H9 (cell line): ENCODE measurements at regions not wholly inside any gene's neighbourhood (a gene's known extent, or its start where the extent isn't known, plus 50 kb on each side); places are given as distances from the start of the nearest gene placed in this dataset.

Experiments
- DNase-seq: peaks from one replicate; pipeline ENCODE4 v3.0.0-alpha.2; 2017
- H2AFZ ChIP-seq: one replicate; pipeline ENCODE4 v1.6.1; 2013; ENCODE audit warnings: mild to moderate bottlenecking, low read length, control low read depth, moderate library complexity
- H2AK5ac ChIP-seq: 2 replicates; pipeline ENCODE4 v1.6.1; 2013; ENCODE audit warnings: low read length, control low read depth, mixed read lengths; ENCODE audit not compliant: insufficient read length
- H2BK120ac ChIP-seq: one replicate; pipeline ENCODE4 v1.6.1; 2013; ENCODE audit warnings: low read depth, mild to moderate bottlenecking, low read length, control low read depth, inconsistent platforms; ENCODE audit not compliant: poor library complexity, severe bottlenecking
- H2BK12ac ChIP-seq: 2 replicates; pipeline ENCODE4 v1.6.1; 2013; ENCODE audit warnings: low read length, control low read depth, mixed read lengths, low read depth; ENCODE audit not compliant: insufficient read length
- H2BK15ac ChIP-seq: 2 replicates; pipeline ENCODE4 v1.6.1; 2013; ENCODE audit warnings: low read depth, low read length, control low read depth
- H2BK20ac ChIP-seq: one replicate; pipeline ENCODE4 v1.6.1; 2013; ENCODE audit warnings: low read depth, mild to moderate bottlenecking, low read length, control low read depth, inconsistent platforms; ENCODE audit not compliant: poor library complexity, severe bottlenecking
- H2BK5ac ChIP-seq: 2 replicates; pipeline ENCODE4 v1.6.1; 2013; ENCODE audit warnings: low read length, control low read depth, mixed read lengths; ENCODE audit not compliant: insufficient read length
- H3K14ac ChIP-seq: 2 replicates; pipeline ENCODE4 v1.6.1; 2013; ENCODE audit warnings: low read length, control low read depth; ENCODE audit not compliant: insufficient read depth
- H3K18ac ChIP-seq: 2 replicates; pipeline ENCODE4 v1.6.1; 2013; ENCODE audit warnings: low read depth, mild to moderate bottlenecking, mixed read lengths, low read length, control low read depth; ENCODE audit not compliant: insufficient read length
- H3K23ac ChIP-seq: 2 replicates; pipeline ENCODE4 v1.6.1; 2013; ENCODE audit warnings: low read length, control low read depth, mixed read lengths, low read depth; ENCODE audit not compliant: insufficient read length
- H3K23me2 ChIP-seq: 2 replicates; pipeline ENCODE4 v1.6.1; 2013; ENCODE audit warnings: low read depth, mild to moderate bottlenecking, mixed read lengths, low read length, control low read depth; ENCODE audit not compliant: insufficient read length, poor library complexity, severe bottlenecking
- H3K27ac ChIP-seq: 2 replicates; pipeline ENCODE4 v1.5.1; 2013; ENCODE audit warnings: low read length, control low read depth, mixed read lengths, low read depth; ENCODE audit not compliant: insufficient read length
- H3K27me3 ChIP-seq: 2 replicates; pipeline ENCODE4 v1.6.1; 2013; ENCODE audit warnings: low read length, control low read depth, inconsistent platforms; ENCODE audit not compliant: insufficient read depth
- H3K4ac ChIP-seq: 2 replicates; pipeline ENCODE4 v1.6.1; 2013; ENCODE audit warnings: low read depth, mild to moderate bottlenecking, control low read depth, inconsistent platforms, low read length, moderate library complexity
- H3K4me1 ChIP-seq: 2 replicates; pipeline ENCODE4 v1.6.1; 2013; ENCODE audit warnings: low read length, control low read depth, inconsistent platforms; ENCODE audit not compliant: insufficient read depth
- H3K4me2 ChIP-seq: 2 replicates; pipeline ENCODE4 v1.6.1; 2013; ENCODE audit warnings: low read length, control low read depth, mixed read lengths; ENCODE audit not compliant: insufficient read length, insufficient read depth
- H3K56ac ChIP-seq: 2 replicates; pipeline ENCODE4 v1.6.1; 2013; ENCODE audit warnings: low read depth, mild to moderate bottlenecking, mixed read lengths, low read length, control low read depth; ENCODE audit not compliant: insufficient read length
- H3K79me1 ChIP-seq: 2 replicates; pipeline ENCODE4 v1.6.1; 2013; ENCODE audit warnings: low read depth, mild to moderate bottlenecking, moderate library complexity, low read length, control low read depth, inconsistent platforms; ENCODE audit not compliant: insufficient read depth, poor library complexity, severe bottlenecking
- H3K79me2 ChIP-seq: 2 replicates; pipeline ENCODE4 v1.6.1; 2013; ENCODE audit warnings: low read length, control low read depth, inconsistent platforms; ENCODE audit not compliant: insufficient read depth
- H3K9ac ChIP-seq: 2 replicates; pipeline ENCODE4 v1.6.1; 2013; ENCODE audit warnings: low read length, control low read depth, mixed read lengths; ENCODE audit not compliant: insufficient read length; ENCODE audit errors: extremely low read depth
- H3K9me3 ChIP-seq: one replicate; pipeline ENCODE4 v1.6.1; 2013; ENCODE audit warnings: low read depth, low read length, inconsistent platforms; ENCODE audit not compliant: control insufficient read depth
- H3T11ph ChIP-seq: one replicate; pipeline ENCODE4 v1.6.1; 2013; ENCODE audit warnings: mild to moderate bottlenecking, low read length, control low read depth, inconsistent platforms
- H4K20me1 ChIP-seq: one replicate; pipeline ENCODE4 v1.6.1; 2013; ENCODE audit not compliant: control insufficient read depth, insufficient read length, insufficient read depth
- H4K5ac ChIP-seq: 2 replicates; pipeline ENCODE4 v1.6.1; 2013; ENCODE audit warnings: low read depth, mild to moderate bottlenecking, mixed read lengths, low read length, control low read depth; ENCODE audit not compliant: insufficient read length
- H4K8ac ChIP-seq: replicated peaks from 2 replicates; pipeline ENCODE4 v1.6.1; 2013; ENCODE audit warnings: low read length, control low read depth, mixed read lengths, low read depth; ENCODE audit not compliant: insufficient read length
- H4K91ac ChIP-seq: 2 replicates; pipeline ENCODE4 v1.6.1; 2013; ENCODE audit warnings: low read depth, mild to moderate bottlenecking, moderate library complexity, mixed read lengths, low read length, control low read depth; ENCODE audit not compliant: insufficient read length
- H3K27ac Mint-ChIP-seq, 3 experiments: 2 replicates in 2 of 3; 3 replicates in 1 of 3; pipeline ENCODE4 v1.8.0; 2020 to 2021; ENCODE audit warnings: mixed read lengths in 3 of 3, mild to moderate bottlenecking in 1 of 3, moderate library complexity in 1 of 3
- H3K27me3 Mint-ChIP-seq: 2 replicates; pipeline ENCODE4 v1.8.0; 2021; ENCODE audit warnings: low read depth, mild to moderate bottlenecking, moderate library complexity, mixed read lengths
- H3K36me3 Mint-ChIP-seq, 3 experiments: 2 replicates in 2 of 3; 3 replicates in 1 of 3; pipeline ENCODE4 v1.8.0; 2020 to 2021; ENCODE audit warnings: low read depth in 3 of 3, mixed read lengths in 3 of 3; ENCODE audit not compliant: insufficient read depth in 1 of 3
- H3K4me1 Mint-ChIP-seq, 2 experiments: 2 replicates each; pipeline ENCODE4 v1.8.0; 2020; ENCODE audit warnings: mixed read lengths in 2 of 2
- H3K4me3 Mint-ChIP-seq, 2 experiments: 2 replicates in 1 of 2; 3 replicates in 1 of 2; pipeline ENCODE4 v1.8.0; 2020 to 2021; ENCODE audit warnings: mild to moderate bottlenecking in 2 of 2, mixed read lengths in 2 of 2, moderate library complexity in 1 of 2
- H3K9me3 Mint-ChIP-seq, 2 experiments: 2 replicates in 1 of 2; 3 replicates in 1 of 2; pipeline ENCODE4 v1.8.0; 2020; ENCODE audit warnings: mild to moderate bottlenecking in 2 of 2, mixed read lengths in 2 of 2, moderate library complexity in 1 of 2
- WGBS: extraction: QIAGEN DNeasy Blood & Tissue Kit; methylation state at CpG from one replicate; pipeline ENCODE4 v1.1.7; 2013; ENCODE audit warnings: missing lambda C conversion rate, low lambda C conversion rate, mixed read lengths; ENCODE audit not compliant: insufficient read length; ENCODE audit errors: extremely low coverage; 5-methylcytosine and 5-hydroxymethylcytosine counted together
- TF ChIP-seq, protein P1 (sequence below): fragments of 200-600 bp; sonication (generic); conservative IDR thresholded peaks from 3 replicates; pipeline ENCODE4 v1.8.0; 2021; ENCODE audit warnings: antibody characterized with exemption, mild to moderate bottlenecking

DNA sequence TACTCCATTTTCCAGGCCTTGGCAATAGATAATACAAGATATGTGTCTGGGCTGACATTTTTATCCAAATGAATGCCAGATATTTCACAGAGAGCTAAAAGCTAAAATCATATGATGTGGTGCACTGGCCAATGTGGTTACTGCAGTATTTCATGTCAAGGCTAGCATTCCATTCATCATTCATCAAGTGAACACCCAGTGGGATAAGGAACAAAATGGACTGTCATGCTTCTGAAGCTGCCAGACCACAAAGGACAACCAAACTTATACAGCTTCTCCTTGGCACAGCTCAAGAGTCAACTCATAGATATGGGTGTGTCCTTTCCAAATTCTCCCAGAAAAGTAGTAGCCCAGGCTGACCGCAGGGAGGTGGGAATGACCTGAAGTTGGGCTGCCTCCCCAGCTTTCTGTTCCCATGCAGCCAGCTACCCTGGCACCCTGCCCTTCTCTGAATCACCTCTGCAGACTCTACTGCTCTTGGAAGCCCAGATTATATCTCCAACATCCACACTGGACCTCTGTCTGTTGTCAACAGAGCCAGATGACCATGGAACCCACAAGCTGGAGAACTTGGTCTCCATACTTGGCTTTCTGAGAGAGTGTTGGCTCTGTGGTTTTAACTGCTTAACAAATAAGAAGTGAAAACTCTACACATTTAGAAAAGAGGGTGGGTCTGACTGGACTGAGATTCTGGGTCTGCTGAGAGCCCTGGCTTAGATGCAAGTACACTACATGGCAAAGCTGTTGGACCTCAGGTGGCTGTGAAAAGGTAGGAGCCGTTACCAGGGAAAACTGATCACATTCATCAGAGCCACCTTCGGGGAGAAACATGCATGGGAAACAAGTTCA, 122.8 kb downstream of the ALDH8A1 start:
- Mint-ChIP-seq H3K27me3 (no peaks in the 10 kb centered on the region), H3K36me3 (peaks cover 2 to 5% (median 2%) of the 10 kb centered on the region in 3 experiments; a peak in 5 of 7 replicates), H3K9me3 (peaks cover 10 to 11% of the 10 kb centered on the region in 2 experiments; a peak in 4 of 5 replicates), H3K4me1 (peaks cover 0 to 8% of the 10 kb centered on the region in 2 experiments; a peak in 2 of 4 replicates), H3K27ac (no peak overlapping the region), H3K4me3 (no peak overlapping the region)
- Histone ChIP-seq H3K9ac (no peak overlapping the region), H3K9me3 (no peaks in the 10 kb centered on the region), H2BK20ac (no peak overlapping the region), H2BK5ac (no peak overlapping the region), H3K4ac (no peak overlapping the region), H4K5ac (no peak overlapping the region), H3K14ac (no peak overlapping the region), H3K27me3 (no peaks in the 10 kb centered on the region), H3K23me2 (no peaks in the 10 kb centered on the region), H2AFZ (no peak overlapping the region), H3T11ph (no peak overlapping the region), H4K8ac (no peak overlapping the region), H2BK12ac (no peak overlapping the region), H3K27ac (no peak overlapping the region), H4K20me1 (no peaks in the 10 kb centered on the region), H3K23ac (no peak overlapping the region), H3K18ac (no peak overlapping the region), H2BK15ac (no peak overlapping the region), H3K4me2 (no peak overlapping the region), H2AK5ac (no peak overlapping the region), H3K79me2 (no peaks in the 10 kb centered on the region), H3K79me1 (no peaks in the 10 kb centered on the region), H4K91ac (no peak overlapping the region), H2BK120ac (no peak overlapping the region), H3K56ac (peak overlapping the region; percentile 70), H3K4me1 (no peaks in the 10 kb centered on the region)
- TF ChIP-seq, protein P1, sequence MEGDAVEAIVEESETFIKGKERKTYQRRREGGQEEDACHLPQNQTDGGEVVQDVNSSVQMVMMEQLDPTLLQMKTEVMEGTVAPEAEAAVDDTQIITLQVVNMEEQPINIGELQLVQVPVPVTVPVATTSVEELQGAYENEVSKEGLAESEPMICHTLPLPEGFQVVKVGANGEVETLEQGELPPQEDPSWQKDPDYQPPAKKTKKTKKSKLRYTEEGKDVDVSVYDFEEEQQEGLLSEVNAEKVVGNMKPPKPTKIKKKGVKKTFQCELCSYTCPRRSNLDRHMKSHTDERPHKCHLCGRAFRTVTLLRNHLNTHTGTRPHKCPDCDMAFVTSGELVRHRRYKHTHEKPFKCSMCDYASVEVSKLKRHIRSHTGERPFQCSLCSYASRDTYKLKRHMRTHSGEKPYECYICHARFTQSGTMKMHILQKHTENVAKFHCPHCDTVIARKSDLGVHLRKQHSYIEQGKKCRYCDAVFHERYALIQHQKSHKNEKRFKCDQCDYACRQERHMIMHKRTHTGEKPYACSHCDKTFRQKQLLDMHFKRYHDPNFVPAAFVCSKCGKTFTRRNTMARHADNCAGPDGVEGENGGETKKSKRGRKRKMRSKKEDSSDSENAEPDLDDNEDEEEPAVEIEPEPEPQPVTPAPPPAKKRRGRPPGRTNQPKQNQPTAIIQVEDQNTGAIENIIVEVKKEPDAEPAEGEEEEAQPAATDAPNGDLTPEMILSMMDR = no peak
- DNase-seq = no peak
- WGBS = no CpG with 5 or more reads among the region's 3 CpGs
